ENCODE measurements at regions not wholly inside any gene's neighbourhood (a gene's known extent, or its start where the extent isn't known, plus 50 kb on each side); places are given as distances from the start of the nearest gene placed in this dataset.

- WGBS, 4 donors: 75 to 80% (median 78%) methylated on average over 6 of the region's 6 CpGs
- no peak overlapping the region for H3K4me3 ChIP-seq
- intact Hi-C loops (cut with DNase I): no loop called here
- TF ChIP-seq POLR2A (IDR thresholded peaks at IDR 0.05): no peak
- TF ChIP-seq CTCF (IDR thresholded peaks at IDR 0.05): no peak
- no peaks in the 10 kb centered on the region for H3K9me3 ChIP-seq (replicated peaks in 1 of 3)
- DNase-seq: no peak
- no peaks in the 10 kb centered on the region for H3K27me3 ChIP-seq
- H3K4me1 ChIP-seq (replicated peaks in 1 of 2): no peaks in the 10 kb centered on the region
- no peak overlapping the region for H3K27ac ChIP-seq
- no peaks in the 10 kb centered on the region for H3K36me3 ChIP-seq (replicated peaks in 1 of 2)
Measured at GRCh38 chr6:156583083-156583482, 194.1 kb upstream of the ARID1B start.

- no peaks in the 10 kb centered on the region for H3K4me1 ChIP-seq (replicated peaks in 1 of 2)
- no peaks in the 10 kb centered on the region for H3K9me3 ChIP-seq (replicated peaks in 1 of 3)
- H3K27ac ChIP-seq: no peak overlapping the region
- intact Hi-C loops (cut with DNase I): no loop called here
- no peak for TF ChIP-seq POLR2A (IDR thresholded peaks at IDR 0.05)
- no peak for TF ChIP-seq CTCF (IDR thresholded peaks at IDR 0.05)
- WGBS, 4 donors: 58 to 72% (median 61%) methylated on average over 7 of the region's 7 CpGs
- no peaks in the 10 kb centered on the region for H3K27me3 ChIP-seq
- H3K4me3 ChIP-seq: no peak overlapping the region
- no peak for DNase-seq
- H3K36me3 ChIP-seq (replicated peaks in 1 of 2): no peaks in the 10 kb centered on the region
Measured at GRCh38 chr6:156582509-156582992, 194.6 kb upstream of the ARID1B start.

GRCh38 chr6:156579564-156579963 lies 197.6 kb upstream of the ARID1B start:
- no peak for DNase-seq
- no peak overlapping the region for H3K4me3 ChIP-seq
- H3K4me1 ChIP-seq (replicated peaks in 1 of 2): no peaks in the 10 kb centered on the region
- no peaks in the 10 kb centered on the region for H3K27me3 ChIP-seq
- intact Hi-C loops (cut with DNase I): no loop called here
- H3K9me3 ChIP-seq (replicated peaks in 1 of 3): no peaks in the 10 kb centered on the region
- H3K36me3 ChIP-seq (replicated peaks in 1 of 2): no peaks in the 10 kb centered on the region
- TF ChIP-seq POLR2A (IDR thresholded peaks at IDR 0.05) (no peak), CTCF (IDR thresholded peaks at IDR 0.05) (no peak)
- H3K27ac ChIP-seq: no peak overlapping the region

GRCh38 chr6:156577749-156578148 lies 199.4 kb upstream of the ARID1B start:
- intact Hi-C loops (cut with DNase I): no loop called here
- TF ChIP-seq POLR2A (IDR thresholded peaks at IDR 0.05) (no peak), CTCF (IDR thresholded peaks at IDR 0.05) (no peak)
- DNase-seq: no peak
- Histone ChIP-seq H3K27me3 (no peaks in the 10 kb centered on the region), H3K27ac (no peak overlapping the region), H3K9me3 (replicated peaks in 1 of 3) (no peaks in the 10 kb centered on the region), H3K36me3 (replicated peaks in 1 of 2) (no peaks in the 10 kb centered on the region), H3K4me3 (no peak overlapping the region), H3K4me1 (replicated peaks in 1 of 2) (no peaks in the 10 kb centered on the region)
- 76 to 97% (median 86%) methylated on average over 1 of the region's 1 CpG for WGBS, 4 donors
